ENCODE measurements at regions not wholly inside any gene's neighbourhood (a gene's known extent, or its start where the extent isn't known, plus 50 kb on each side); places are given as distances from the start of the nearest gene placed in this dataset.
A peak's percentile ranks its signal among the peaks of the same experiment; 100 is the strongest.

GRCh38 chr3:152703245-152703890 is 131.6 kb upstream of the P2RY1 start:
- Histone ChIP-seq H3K36me3 (ENCODE audit: control insufficient read depth, insufficient read depth, low read length) (no peaks in the 10 kb centered on the region), H3K9ac (ENCODE audit: insufficient read depth in 1 of 2, low read depth in 2 of 2, low read length in 2 of 2) (no peak overlapping the region), H3K79me2 (ENCODE audit: control insufficient read depth, insufficient read depth, low read length) (no peaks in the 10 kb centered on the region), H3K4me3 (no peak overlapping the region), H3K9me1 (ENCODE audit: control insufficient read depth, insufficient read depth, low read length) (no peaks in the 10 kb centered on the region), H3K27ac (ENCODE audit: extremely low read depth, low read depth, low read length) (no peak overlapping the region), H4K20me1 (replicated peaks; ENCODE audit: control insufficient read depth, insufficient read depth, low read length) (no peaks in the 10 kb centered on the region), H3K9me3 (replicated peaks; ENCODE audit: control insufficient read depth, insufficient read depth, low read depth, low read length) (no peaks in the 10 kb centered on the region), H3K27me3 (ENCODE audit: control insufficient read depth in 2 of 2, insufficient read depth in 2 of 2, low read length in 2 of 2) (no peaks in the 10 kb centered on the region), H3K4me2 (ENCODE audit: insufficient read depth, low read length) (no peak overlapping the region), H2AFZ (ENCODE audit: low read depth, low read length) (no peak overlapping the region), H3K4me1 (replicated peaks in 1 of 2; ENCODE audit: control insufficient read depth in 2 of 2, insufficient read depth in 2 of 2, low read length in 2 of 2) (no peaks in the 10 kb centered on the region; a peak in 1 of 5 replicates)
- ChIA-PET CTCF (ENCODE audit: low intra/inter-chr PET ratio) (no interaction called here), POLR2A (no interaction called here)
- BruUV-seq (replicated peaks): no TSS peak
- intact Hi-C loops (cut with micrococcal nuclease) (no loop called here), in situ Hi-C loops (cut with MboI) (no loop called here)
- DNase-seq (ENCODE audit: extremely low read depth in 1 of 4, low spot score in 3 of 4) (no peak), ATAC-seq (no peak), FAIRE-seq (peak; percentile 35)
- TF ChIP-seq SREBF2 (CRISPR knock-in tag; IDR thresholded peaks at IDR 0.05) (no peak), FOXK2 (conservative IDR thresholded peaks at IDR 0.05 in 1 of 2, IDR thresholded peaks at IDR 0.05 in 1 of 2; ENCODE audit: low read depth in 2 of 2) (no peak), ZNF24 (IDR thresholded peaks at IDR 0.05) (no peak), SPI1 (IDR thresholded peaks at IDR 0.05; ENCODE audit: borderline replicate concordance, low read depth, low read length) (no peak), IFI16 (CRISPR knock-in tag; IDR thresholded peaks at IDR 0.05) (no peak), STAG1 (CRISPR knock-in tag; IDR thresholded peaks at IDR 0.05; ENCODE audit: borderline replicate concordance) (no peak), GABPB2 (CRISPR knock-in tag; conservative IDR thresholded peaks at IDR 0.05) (no peak), KDM5B (IDR thresholded peaks at IDR 0.05; ENCODE audit: insufficient replicate concordance, low read depth, low read length) (no peak), E2F8 (IDR thresholded peaks at IDR 0.05; ENCODE audit: low read depth, partially characterized antibody) (no peak), POLR3A (IDR thresholded peaks at IDR 0.05; ENCODE audit: borderline replicate concordance, extremely low read depth, insufficient read depth, insufficient read length) (no peak), CBX5 (IDR thresholded peaks at IDR 0.05; ENCODE audit: borderline replicate concordance, low read depth) (no peak)
- TF ChIP-seq, protein P1, sequence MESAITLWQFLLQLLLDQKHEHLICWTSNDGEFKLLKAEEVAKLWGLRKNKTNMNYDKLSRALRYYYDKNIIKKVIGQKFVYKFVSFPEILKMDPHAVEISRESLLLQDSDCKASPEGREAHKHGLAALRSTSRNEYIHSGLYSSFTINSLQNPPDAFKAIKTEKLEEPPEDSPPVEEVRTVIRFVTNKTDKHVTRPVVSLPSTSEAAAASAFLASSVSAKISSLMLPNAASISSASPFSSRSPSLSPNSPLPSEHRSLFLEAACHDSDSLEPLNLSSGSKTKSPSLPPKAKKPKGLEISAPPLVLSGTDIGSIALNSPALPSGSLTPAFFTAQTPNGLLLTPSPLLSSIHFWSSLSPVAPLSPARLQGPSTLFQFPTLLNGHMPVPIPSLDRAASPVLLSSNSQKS (CRISPR knock-in tag; IDR thresholded peaks at IDR 0.05): no peak
- TF ChIP-seq, protein P2, sequence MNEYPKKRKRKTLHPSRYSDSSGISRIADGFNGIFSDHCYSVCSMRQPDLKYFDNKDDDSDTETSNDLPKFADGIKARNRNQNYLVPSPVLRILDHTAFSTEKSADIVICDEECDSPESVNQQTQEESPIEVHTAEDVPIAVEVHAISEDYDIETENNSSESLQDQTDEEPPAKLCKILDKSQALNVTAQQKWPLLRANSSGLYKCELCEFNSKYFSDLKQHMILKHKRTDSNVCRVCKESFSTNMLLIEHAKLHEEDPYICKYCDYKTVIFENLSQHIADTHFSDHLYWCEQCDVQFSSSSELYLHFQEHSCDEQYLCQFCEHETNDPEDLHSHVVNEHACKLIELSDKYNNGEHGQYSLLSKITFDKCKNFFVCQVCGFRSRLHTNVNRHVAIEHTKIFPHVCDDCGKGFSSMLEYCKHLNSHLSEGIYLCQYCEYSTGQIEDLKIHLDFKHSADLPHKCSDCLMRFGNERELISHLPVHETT (CRISPR knock-in tag; conservative IDR thresholded peaks at IDR 0.05 in 1 of 2, IDR thresholded peaks at IDR 0.05 in 1 of 2): no peak
- 46% methylated on average over 3 of the region's 3 CpGs for WGBS (ENCODE audit: insufficient coverage, low coverage, missing lambda C conversion rate)

Measured in K562 (cell line).